ENCODE measurements at regions not wholly inside any gene's neighbourhood (a gene's known extent, or its start where the extent isn't known, plus 50 kb on each side); places are given as distances from the start of the nearest gene placed in this dataset.

GRCh38 chr6:90807791-90808701 lies 221.2 kb upstream of the MAP3K7 start:
- Histone ChIP-seq H3K27me3 (ENCODE audit: insufficient read depth, poor library complexity, severe bottlenecking) (peaks cover under 1% of the 10 kb centered on the region), H3K27ac (replicated peaks) (no peak overlapping the region)
- TF ChIP-seq CTCF (IDR thresholded peaks at IDR 0.05; ENCODE audit: insufficient read depth, low read length) (no peak), SPI1 (IDR thresholded peaks at IDR 0.05; ENCODE audit: borderline replicate concordance, low read depth) (no peak), GABPA (IDR thresholded peaks at IDR 0.05; ENCODE audit: low read depth) (no peak), POLR2AphosphoS5 (IDR thresholded peaks at IDR 0.05; ENCODE audit: low read depth) (no peak), REST (IDR thresholded peaks at IDR 0.05; ENCODE audit: insufficient replicate concordance, low read depth) (no peak)

DNA sequence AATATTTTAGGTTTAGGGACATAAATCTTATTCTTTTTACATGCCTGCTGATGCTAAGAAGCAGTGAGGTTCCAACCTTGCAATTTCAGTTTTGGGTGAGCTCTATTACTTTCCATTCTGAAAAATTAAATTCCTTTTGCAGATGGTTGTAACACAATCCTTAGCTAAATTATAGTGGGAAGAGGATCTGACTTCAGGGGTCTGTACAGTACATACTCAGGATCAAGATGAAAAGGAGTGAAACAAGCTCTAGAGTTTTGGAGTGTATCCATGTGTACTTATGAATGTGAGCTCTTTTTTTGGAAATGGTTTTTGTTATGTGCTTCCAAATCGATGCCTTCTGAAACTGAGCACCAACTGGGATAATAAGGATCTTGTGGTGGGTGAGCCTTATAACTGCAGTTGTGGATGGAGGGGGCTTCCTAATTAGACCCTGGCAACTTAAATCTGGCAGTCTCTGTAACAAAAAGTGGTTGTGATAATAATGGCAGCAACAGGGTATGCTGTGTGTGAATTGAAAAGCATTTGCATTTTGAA lies 218.8 kb upstream of the MAP3K7 start:
- no peak overlapping the region for H3K27ac ChIP-seq (replicated peaks)
- TF ChIP-seq REST (IDR thresholded peaks at IDR 0.05; ENCODE audit: insufficient replicate concordance, low read depth) (no peak), POLR2AphosphoS5 (IDR thresholded peaks at IDR 0.05; ENCODE audit: low read depth) (no peak), GABPA (IDR thresholded peaks at IDR 0.05; ENCODE audit: low read depth) (no peak), SPI1 (IDR thresholded peaks at IDR 0.05; ENCODE audit: borderline replicate concordance, low read depth) (no peak), CTCF (IDR thresholded peaks at IDR 0.05; ENCODE audit: insufficient read depth, low read length) (no peak)
- H3K27me3 ChIP-seq (ENCODE audit: insufficient read depth, poor library complexity, severe bottlenecking) = peaks cover 4% of the 10 kb centered on the region
- DNase-seq (ENCODE audit: low read depth in 1 of 2, low spot score in 1 of 2) = no peak
- no peak overlapping the region for H3K4me3 ChIP-seq (replicated peaks; ENCODE audit: insufficient read depth, low read length)

More at GRCh38 chr6:90807791-90808701, 221.2 kb upstream of the MAP3K7 start:
- DNase-seq (ENCODE audit: low read depth in 1 of 2, low spot score in 1 of 2) = no peak
- H3K4me3 ChIP-seq (replicated peaks; ENCODE audit: insufficient read depth, low read length) = no peak overlapping the region

DNA sequence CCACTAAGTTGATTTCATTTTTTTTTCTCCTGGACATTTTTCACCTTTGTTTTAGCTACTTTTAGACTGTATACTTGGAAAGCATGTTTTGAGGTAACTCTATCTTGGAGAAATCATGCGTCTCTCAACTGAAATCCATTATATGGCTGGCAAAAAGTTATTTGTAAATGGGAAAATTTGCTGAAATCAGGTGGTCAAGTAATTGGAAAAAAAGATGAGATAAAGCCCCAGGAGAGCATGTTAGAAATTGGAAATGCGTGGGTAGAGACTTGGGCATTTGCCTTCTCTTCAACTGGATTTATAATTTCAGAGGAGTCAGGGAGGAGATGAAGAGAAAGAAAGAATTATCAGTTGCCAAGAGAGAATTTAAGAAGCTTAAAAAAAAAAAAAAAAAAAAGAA lies 217.1 kb upstream of the MAP3K7 start:
- DNase-seq (ENCODE audit: low read depth in 1 of 2, low spot score in 1 of 2) = no peak
- Histone ChIP-seq H3K27me3 (ENCODE audit: insufficient read depth, poor library complexity, severe bottlenecking) (peaks cover 4% of the 10 kb centered on the region), H3K27ac (replicated peaks) (no peak overlapping the region), H3K4me3 (replicated peaks; ENCODE audit: insufficient read depth, low read length) (no peak overlapping the region)
- TF ChIP-seq GABPA (IDR thresholded peaks at IDR 0.05; ENCODE audit: low read depth) (no peak), CTCF (IDR thresholded peaks at IDR 0.05; ENCODE audit: insufficient read depth, low read length) (no peak), REST (IDR thresholded peaks at IDR 0.05; ENCODE audit: insufficient replicate concordance, low read depth) (no peak), POLR2AphosphoS5 (IDR thresholded peaks at IDR 0.05; ENCODE audit: low read depth) (no peak), SPI1 (IDR thresholded peaks at IDR 0.05; ENCODE audit: borderline replicate concordance, low read depth) (no peak)
